ENCODE measurements at regions not wholly inside any gene's neighbourhood (a gene's known extent, or its start where the extent isn't known, plus 50 kb on each side); places are given as distances from the start of the nearest gene placed in this dataset.

GRCh38 chr5:102596113-102596512 lies 97.3 kb upstream of the SLCO6A1 start:
- TF ChIP-seq EZH2 (optimal IDR thresholded peaks at IDR 0.05; ENCODE audit: low read depth, low read length), result no peak
- no peak for TF ChIP-seq CTCF (IDR thresholded peaks at IDR 0.05; ENCODE audit: low read length)
- no peak for TF ChIP-seq EZH2phosphoT487 (IDR thresholded peaks at IDR 0.05; ENCODE audit: low read length)

Data from MM.1S (cell line).